ENCODE measurements at regions not wholly inside any gene's neighbourhood (a gene's known extent, or its start where the extent isn't known, plus 50 kb on each side); places are given as distances from the start of the nearest gene placed in this dataset.

GRCh38 chr18:42174909-42175308, 219.9 kb downstream of the PIK3C3 start:
- no peak overlapping the region for H3K27ac ChIP-seq
- H3K4me1 ChIP-seq (replicated peaks; ENCODE audit: insufficient read depth), result no peaks in the 10 kb centered on the region
- BruUV-seq (replicated peaks), result no TSS peak
- H3F3A ChIP-seq (ENCODE audit: insufficient read depth, low read depth), result no peaks in the 10 kb centered on the region
- no peak overlapping the region for H3K4me3 ChIP-seq
- H2AFZ ChIP-seq, result no peak overlapping the region
- TF ChIP-seq CTCF (conservative IDR thresholded peaks at IDR 0.05) (no peak), EZH2 (IDR thresholded peaks at IDR 0.05; ENCODE audit: low read depth) (no peak)
- H3K9me3 ChIP-seq (ENCODE audit: insufficient read depth, low read depth), result no peaks in the 10 kb centered on the region
- ChIA-PET POLR2A (ENCODE audit: unreplicated experiment) (no interaction called here), CTCF (no interaction called here)
- no peaks in the 10 kb centered on the region for H3K27me3 ChIP-seq (ENCODE audit: insufficient read depth, low read depth)
- DNase-seq, result peak in 1 of 2 experiments; percentile 38
- no peaks in the 10 kb centered on the region for H4K20me1 ChIP-seq (ENCODE audit: insufficient read depth)
- intact Hi-C loops (cut with micrococcal nuclease; ENCODE audit: unreplicated experiment), result no loop called here
- H3K9me2 ChIP-seq (ENCODE audit: insufficient read depth), result no peaks in the 10 kb centered on the region
- no peak overlapping the region for H3K4me2 ChIP-seq
- no peaks in the 10 kb centered on the region for H3K36me3 ChIP-seq (ENCODE audit: low read depth)
- H3K79me2 ChIP-seq (ENCODE audit: low read depth), result no peaks in the 10 kb centered on the region

GRCh38 chr18:42176599-42176998, 221.6 kb downstream of the PIK3C3 start:
- no peak overlapping the region for H2AFZ ChIP-seq
- H4K20me1 ChIP-seq (ENCODE audit: insufficient read depth), result no peaks in the 10 kb centered on the region
- no peaks in the 10 kb centered on the region for H3K4me1 ChIP-seq (replicated peaks; ENCODE audit: insufficient read depth)
- CTCF ChIA-PET, result no interaction called here
- H3K79me2 ChIP-seq (ENCODE audit: low read depth), result no peaks in the 10 kb centered on the region
- no peak overlapping the region for H3K27ac ChIP-seq
- no peaks in the 10 kb centered on the region for H3F3A ChIP-seq (ENCODE audit: insufficient read depth, low read depth)
- no peaks in the 10 kb centered on the region for H3K9me2 ChIP-seq (ENCODE audit: insufficient read depth)
- H3K4me2 ChIP-seq, result no peak overlapping the region
- TF ChIP-seq EZH2 (IDR thresholded peaks at IDR 0.05; ENCODE audit: low read depth) (no peak), CTCF (conservative IDR thresholded peaks at IDR 0.05) (no peak)
- no peak overlapping the region for H3K4me3 ChIP-seq
- POLR2A ChIA-PET (ENCODE audit: unreplicated experiment), result no interaction called here
- no peak for DNase-seq
- H3K9me3 ChIP-seq (ENCODE audit: insufficient read depth, low read depth), result no peaks in the 10 kb centered on the region
- no peaks in the 10 kb centered on the region for H3K36me3 ChIP-seq (ENCODE audit: low read depth)
- H3K27me3 ChIP-seq (ENCODE audit: insufficient read depth, low read depth), result no peaks in the 10 kb centered on the region
- no TSS peak for BruUV-seq (replicated peaks)
- intact Hi-C loops (cut with micrococcal nuclease; ENCODE audit: unreplicated experiment), result no loop called here

- H3K4me3 ChIP-seq, result no peak overlapping the region
- H3K4me2 ChIP-seq, result no peak overlapping the region
- H4K20me1 ChIP-seq (ENCODE audit: insufficient read depth), result no peaks in the 10 kb centered on the region
- no peaks in the 10 kb centered on the region for H3K9me3 ChIP-seq (ENCODE audit: insufficient read depth, low read depth)
- no peaks in the 10 kb centered on the region for H3K79me2 ChIP-seq (ENCODE audit: low read depth)
- DNase-seq, result no peak
- no peaks in the 10 kb centered on the region for H3K27me3 ChIP-seq (ENCODE audit: insufficient read depth, low read depth)
- H3K9me2 ChIP-seq (ENCODE audit: insufficient read depth), result no peaks in the 10 kb centered on the region
- H3K36me3 ChIP-seq (ENCODE audit: low read depth), result no peaks in the 10 kb centered on the region
- H3F3A ChIP-seq (ENCODE audit: insufficient read depth, low read depth), result no peaks in the 10 kb centered on the region
- ChIA-PET CTCF (no interaction called here), POLR2A (ENCODE audit: unreplicated experiment) (no interaction called here)
- TF ChIP-seq CTCF (conservative IDR thresholded peaks at IDR 0.05) (no peak), EZH2 (IDR thresholded peaks at IDR 0.05; ENCODE audit: low read depth) (no peak)
- no peak overlapping the region for H3K27ac ChIP-seq
- intact Hi-C loops (cut with micrococcal nuclease; ENCODE audit: unreplicated experiment), result no loop called here
- H3K4me1 ChIP-seq (replicated peaks; ENCODE audit: insufficient read depth), result no peaks in the 10 kb centered on the region
- no peak overlapping the region for H2AFZ ChIP-seq
- no TSS peak for BruUV-seq (replicated peaks)
Observed at GRCh38 chr18:42177390-42177789, 222.4 kb downstream of the PIK3C3 start.
